ENCODE measurements at regions not wholly inside any gene's neighbourhood (a gene's known extent, or its start where the extent isn't known, plus 50 kb on each side); places are given as distances from the start of the nearest gene placed in this dataset.
"Not testable (repeated sequence)": the region's sequence is repeated elsewhere in the genome, so short reads cannot be mapped to it uniquely, and the experiment has no call there.

GRCh38 chr7:76971201-76971600 lies 61.0 kb downstream of the SPDYE17 start:
- H3K9me3 ChIP-seq; H3K4me1 ChIP-seq; intact Hi-C loops (cut with DNase I; ENCODE audit: low total_unique reads); H3K27me3 ChIP-seq (replicated peaks in 1 of 7); H3K27ac ChIP-seq; H3K4me3 ChIP-seq; DNase-seq: not testable (repeated sequence)
- WGBS, 5 donors, result 87 to 100% (median 92%) methylated on average over 2 to 3 of the region's 6 CpGs
- H3K36me3 ChIP-seq, result peaks cover 0 to 17% (median 0%) of the 10 kb centered on the region in 6 donors

- H3K4me3 ChIP-seq; H3K27ac ChIP-seq; DNase-seq; H3K27me3 ChIP-seq (replicated peaks in 1 of 7); intact Hi-C loops (cut with DNase I; ENCODE audit: low total_unique reads); H3K9me3 ChIP-seq; H3K4me1 ChIP-seq: not testable (repeated sequence)
- peaks cover 0 to 17% (median 0%) of the 10 kb centered on the region in 6 donors for H3K36me3 ChIP-seq
- 92 to 100% (median 100%) methylated on average over 1 to 6 of the region's 7 CpGs for WGBS, 5 donors
Observed at GRCh38 chr7:76969892-76970291, 62.3 kb downstream of the SPDYE17 start.

GRCh38 chr7:76965731-76966548 lies 66.2 kb downstream of the SPDYE17 start:
- H3K4me1 ChIP-seq; DNase-seq; H3K4me3 ChIP-seq; H3K27ac ChIP-seq; intact Hi-C loops (cut with DNase I; ENCODE audit: low total_unique reads); H3K27me3 ChIP-seq (replicated peaks in 1 of 7); H3K9me3 ChIP-seq: not testable (repeated sequence)
- H3K36me3 ChIP-seq, result peaks cover 0 to 12% (median 0%) of the 10 kb centered on the region in 6 donors
- WGBS, 5 donors, result 72 to 94% (median 87%) methylated on average over 4 to 10 of the region's 17 CpGs; no CpG with 5 or more reads in 1 of the 5 donors

GRCh38 chr7:76964050-76964449 lies 68.1 kb downstream of the SPDYE17 start:
- WGBS, 5 donors, result no CpG with 5 or more reads among the region's 8 CpGs
- H3K4me1 ChIP-seq; intact Hi-C loops (cut with DNase I; ENCODE audit: low total_unique reads); H3K4me3 ChIP-seq; H3K36me3 ChIP-seq; H3K27me3 ChIP-seq (replicated peaks in 1 of 7); DNase-seq; H3K9me3 ChIP-seq; H3K27ac ChIP-seq: not testable (repeated sequence)

- H3K4me3 ChIP-seq; H3K36me3 ChIP-seq; H3K27ac ChIP-seq; H3K4me1 ChIP-seq; H3K27me3 ChIP-seq (replicated peaks in 1 of 7); H3K9me3 ChIP-seq; intact Hi-C loops (cut with DNase I; ENCODE audit: low total_unique reads); DNase-seq: not testable (repeated sequence)
- 83 to 90% (median 89%) methylated on average over 4 to 7 of the region's 7 CpGs for WGBS, 5 donors
Observed at GRCh38 chr7:76963061-76963460, 69.1 kb downstream of the SPDYE17 start.

- intact Hi-C loops (cut with DNase I; ENCODE audit: low total_unique reads); H3K27me3 ChIP-seq (replicated peaks in 1 of 7); H3K4me3 ChIP-seq; H3K27ac ChIP-seq; DNase-seq; H3K9me3 ChIP-seq; H3K4me1 ChIP-seq; H3K36me3 ChIP-seq: not testable (repeated sequence)
- WGBS, 5 donors, result no CpG with 5 or more reads among the region's 16 CpGs
Observed at GRCh38 chr7:76960400-76960986, 71.7 kb downstream of the SPDYE17 start.

- H3K36me3 ChIP-seq; H3K4me1 ChIP-seq; H3K27ac ChIP-seq; DNase-seq; H3K27me3 ChIP-seq (replicated peaks in 1 of 7); H3K9me3 ChIP-seq; intact Hi-C loops (cut with DNase I; ENCODE audit: low total_unique reads): not testable (repeated sequence)
- peak overlapping the region in 2 of 8 donors; percentile 22 to 42 for H3K4me3 ChIP-seq
- 0 to 3% methylated on average over 7 to 19 of the region's 69 CpGs; no CpG with 5 or more reads in 3 of the 5 donors for WGBS, 5 donors
Observed at GRCh38 chr7:76959573-76960399, 72.4 kb downstream of the SPDYE17 start.

GRCh38 chr7:76956531-76956930 lies 75.6 kb downstream of the SPDYE17 start:
- H3K4me3 ChIP-seq; H3K36me3 ChIP-seq; H3K27me3 ChIP-seq (replicated peaks in 1 of 7); H3K27ac ChIP-seq; intact Hi-C loops (cut with DNase I; ENCODE audit: low total_unique reads); DNase-seq; H3K4me1 ChIP-seq; H3K9me3 ChIP-seq: not testable (repeated sequence)
- 69 to 71% methylated on average over 1 to 2 of the region's 5 CpGs; no CpG with 5 or more reads in 3 of the 5 donors for WGBS, 5 donors

- 79 to 100% (median 92%) methylated on average over 1 to 3 of the region's 4 CpGs for WGBS, 5 donors
- H3K27me3 ChIP-seq (replicated peaks in 1 of 7); H3K4me1 ChIP-seq; intact Hi-C loops (cut with DNase I; ENCODE audit: low total_unique reads); H3K9me3 ChIP-seq; H3K27ac ChIP-seq; H3K36me3 ChIP-seq; DNase-seq; H3K4me3 ChIP-seq: not testable (repeated sequence)
Observed at GRCh38 chr7:76955124-76955523, 77.0 kb downstream of the SPDYE17 start.

GRCh38 chr7:76944603-76945002 lies 87.6 kb downstream of the SPDYE17 start:
- intact Hi-C loops (cut with DNase I; ENCODE audit: low total_unique reads); H3K9me3 ChIP-seq; H3K27me3 ChIP-seq (replicated peaks in 1 of 7); H3K4me3 ChIP-seq; H3K27ac ChIP-seq; H3K4me1 ChIP-seq; DNase-seq; H3K36me3 ChIP-seq: not testable (repeated sequence)
